ENCODE measurements at regions not wholly inside any gene's neighbourhood (a gene's known extent, or its start where the extent isn't known, plus 50 kb on each side); places are given as distances from the start of the nearest gene placed in this dataset.

- dilution Hi-C loops (cut with HindIII; ENCODE audit: low sequenced_read_pairs, unreplicated experiment): no loop called here
- peak overlapping the region; percentile 68 for H3K18ac ChIP-seq (ENCODE audit: low read depth, low read length)
- no peaks in the 10 kb centered on the region for H3K79me1 ChIP-seq (ENCODE audit: low read depth in 1 of 2, low read length in 2 of 2)
- H3K9ac ChIP-seq (ENCODE audit: low read depth, low read length): no peak overlapping the region
- intact Hi-C loops (cut with micrococcal nuclease): no loop called here
- H3K56ac ChIP-seq (ENCODE audit: extremely low read depth, insufficient read depth, low read length): no peak overlapping the region
- H2BK20ac ChIP-seq (ENCODE audit: low read depth, low read length): peak overlapping the region; percentile 11; the same call in 1 of the 2 replicates
- ChIA-PET CTCF (no interaction called here), POLR2A (ENCODE audit: unreplicated experiment) (no interaction called here)
- 0 out of 2 replicates have a peak overlapping the region, but pooled peaks have one; percentile 11 for H4K91ac ChIP-seq (ENCODE audit: insufficient read depth, low read depth, low read length)
- TF ChIP-seq MAFK (IDR thresholded peaks at IDR 0.05; ENCODE audit: low read depth, low read length) (no peak), BHLHE40 (IDR thresholded peaks at IDR 0.05; ENCODE audit: low read depth, low read length) (no peak), MXI1 (IDR thresholded peaks at IDR 0.05; ENCODE audit: borderline replicate concordance, low read depth, low read length) (no peak), ELK1 (IDR thresholded peaks at IDR 0.05; ENCODE audit: borderline replicate concordance, low read depth, low read length) (no peak), NFE2L2 (IDR thresholded peaks at IDR 0.05; ENCODE audit: low read depth, low read length) (no peak)
- H2BK5ac ChIP-seq (ENCODE audit: low read depth, low read length, poor library complexity, severe bottlenecking): no peak overlapping the region
- ATAC-seq (ENCODE audit: low read depth): no peak
- no peak overlapping the region for H3K27ac ChIP-seq (ENCODE audit: insufficient read depth, low read length)
- no peaks in the 10 kb centered on the region for H4K20me1 ChIP-seq (ENCODE audit: insufficient read depth, low read length)
- no peaks in the 10 kb centered on the region for H3K27me3 ChIP-seq (ENCODE audit: control insufficient read depth, insufficient read depth, low read length)
- H3K23ac ChIP-seq (ENCODE audit: low read depth, low read length): no peak overlapping the region; the same call in 1 of the 2 replicates
- in situ Hi-C loops (cut with MboI; ENCODE audit: low sequenced_read_pairs): loop anchor here (5.0 kb wide), 1 partner anchor 50 kb away; no protein-coding TSS in a partner anchor
- H3K4me3 ChIP-seq (ENCODE audit: insufficient read depth, low read depth, low read length): no peak overlapping the region
- H3K4me1 ChIP-seq (ENCODE audit: control insufficient read depth, insufficient read depth, low read length): peaks cover 19% of the 10 kb centered on the region
- BruUV-seq (replicated peaks): no TSS peak
- no peaks in the 10 kb centered on the region for H3K36me3 ChIP-seq (ENCODE audit: control insufficient read depth, insufficient read depth, low read length)
- 0 out of 3 replicates have a peak overlapping the region, but pooled peaks have one; percentile 36 for H2BK15ac ChIP-seq (ENCODE audit: low read depth, low read length)
- peaks cover 12% of the 10 kb centered on the region for H3K9me1 ChIP-seq (ENCODE audit: insufficient read depth, low read length)
- H2AFZ ChIP-seq (replicated peaks; ENCODE audit: low read length, poor library complexity): peak overlapping the region; percentile 18
- no peaks in the 10 kb centered on the region for H3K9me3 ChIP-seq (ENCODE audit: control insufficient read depth, insufficient read depth, low read length)
- peak overlapping the region; percentile 64; the same call in 1 of the 2 replicates for H2BK120ac ChIP-seq (ENCODE audit: low read depth, low read length)
- H3K4me2 ChIP-seq (ENCODE audit: low read depth, low read length): no peak overlapping the region
- H3K4ac ChIP-seq (ENCODE audit: low read depth, low read length): 0 out of 2 replicates have a peak overlapping the region, but pooled peaks have one; percentile 10
- DNase-seq: peak; percentile 47
- 0 out of 2 replicates have a peak overlapping the region, but pooled peaks have one; percentile 58 for H3K14ac ChIP-seq (replicated peaks; ENCODE audit: low read depth, low read length)
- no peak overlapping the region for H2AK9ac ChIP-seq (replicated peaks; ENCODE audit: low read depth, low read length, poor library complexity)
- peak overlapping the region in 1 of 2 experiments; percentile 68; a peak in 1 of 4 replicates for H4K8ac ChIP-seq (ENCODE audit: low read depth in 2 of 2, low read length in 2 of 2)
- H4K5ac ChIP-seq (ENCODE audit: low read depth, low read length): peak overlapping the region; percentile 29
- peak overlapping the region; percentile 86 for H2AK5ac ChIP-seq (ENCODE audit: low read depth, low read length)
- WGBS, 2 experiments (ENCODE audit: extremely low coverage in 2 of 2, insufficient read length in 1 of 2): 49% methylated on average over 3 of the region's 6 CpGs; no CpG with 5 or more reads in 1 of the 2 experiments
Measured at GRCh38 chr1:234546890-234547788, 62.8 kb downstream of the IRF2BP2 start.

Measured in IMR-90 (cell line).